Endothelial cell of umbilical vein (primary cell): ENCODE measurements at regions not wholly inside any gene's neighbourhood (a gene's known extent, or its start where the extent isn't known, plus 50 kb on each side); places are given as distances from the start of the nearest gene placed in this dataset.

Source experiments
- BruUV-seq: library from RNA; stranded (reverse); fragments of 400-500 nt; replicated peaks from 2 replicates; lab custom pipeline; 2021; lab: Mats Ljungman, UMichigan
- CTCF ChIA-PET: fragments of 300-600, 350-600 bp; sonication (Branson Sonifier 250); formaldehyde crosslinking; loops from one replicate; lab custom pipeline; 2021; ENCODE audit warnings: antibody characterized with exemption, inconsistent platforms; lab: Charles Lee
- POLR2A ChIA-PET: fragments of 300-600, 350-600 bp; sonication (Branson Sonifier 250); formaldehyde crosslinking; loops from one replicate; lab custom pipeline; 2021; ENCODE audit warnings: antibody characterized with exemption, inconsistent platforms; lab: Charles Lee
- DNase-seq: peaks from one replicate; pipeline ENCODE4 v3.0.0-alpha.2; 2011; ENCODE audit warnings: low read depth, low spot score
- FAIRE-seq: peaks from 2 replicates; lab custom pipeline; 2011; peaks lifted over from hg19 to GRCh38; lab: Jason Lieb, UNC
- H2AFZ ChIP-seq: 2 replicates; pipeline ENCODE4 v1.6.0; 2012; ENCODE audit warnings: low read depth, low read length, control low read depth, inconsistent platforms
- H3K27ac ChIP-seq: 2 replicates; pipeline ENCODE4 v1.5.1; 2011; ENCODE audit warnings: low read depth, mild to moderate bottlenecking, control low read depth, low read length, moderate library complexity; ENCODE audit not compliant: insufficient read depth
- H3K27me3 ChIP-seq, 2 experiments: 2 replicates each; pipeline versions ENCODE4 v1.6.0 to v1.6.1; 2011; ENCODE audit warnings: low read length in 2 of 2, mixed read lengths in 1 of 2; ENCODE audit not compliant: control insufficient read depth in 2 of 2, insufficient read depth in 2 of 2
- H3K36me3 ChIP-seq, 2 experiments: 2 replicates in 1 of 2; 3 replicates in 1 of 2; pipeline ENCODE4 v1.5.1; 2011; ENCODE audit warnings: low read length in 2 of 2, mild to moderate bottlenecking in 1 of 2, moderate library complexity in 1 of 2; ENCODE audit not compliant: control insufficient read depth in 2 of 2, insufficient read depth in 2 of 2; ENCODE audit errors: extremely low read depth in 1 of 2
- H3K4me1 ChIP-seq: 3 replicates; pipeline ENCODE4 v1.5.1; 2011; ENCODE audit warnings: mild to moderate bottlenecking, low read length; ENCODE audit not compliant: control insufficient read depth, insufficient read depth; ENCODE audit errors: extremely low read depth
- H3K4me2 ChIP-seq: 2 replicates; pipeline ENCODE4 v1.6.1; 2011; ENCODE audit warnings: low read length, control low read depth, mixed read lengths; ENCODE audit not compliant: insufficient read depth
- H3K4me3 ChIP-seq, 3 experiments: fragments of 200-600 bp in 1 of 3; sonication (generic), shearing (Covaris generic) in 1 of 3; replicated peaks in 1 of 3; 2 replicates each; pipeline ENCODE4 v1.5.1; 2011 to 2016; ENCODE audit warnings: control low read depth in 3 of 3, low read length in 3 of 3, mild to moderate bottlenecking in 2 of 3, inconsistent platforms in 1 of 3, low read depth in 1 of 3, moderate library complexity in 1 of 3; ENCODE audit not compliant: insufficient read depth in 1 of 3
- H3K79me2 ChIP-seq: 2 replicates; pipeline ENCODE4 v1.6.0; 2012; ENCODE audit warnings: low read length, inconsistent platforms; ENCODE audit not compliant: control insufficient read depth, insufficient read depth
- H3K9ac ChIP-seq: replicated peaks from 2 replicates; pipeline ENCODE3; 2011; ENCODE audit warnings: low read length, control low read depth; ENCODE audit not compliant: insufficient read depth; ENCODE audit errors: extremely low read depth
- H3K9me1 ChIP-seq: replicated peaks from 3 replicates; pipeline ENCODE4 v1.6.0; 2011; ENCODE audit warnings: mild to moderate bottlenecking, low read length; ENCODE audit not compliant: control insufficient read depth, insufficient read depth; ENCODE audit errors: extremely low read depth
- H3K9me3 ChIP-seq: replicated peaks from 2 replicates; pipeline ENCODE4 v1.5.1; 2012; ENCODE audit warnings: low read length, inconsistent platforms; ENCODE audit not compliant: control insufficient read depth, insufficient read depth
- H4K20me1 ChIP-seq: replicated peaks from 2 replicates; pipeline ENCODE3; 2011; ENCODE audit warnings: mild to moderate bottlenecking, low read length; ENCODE audit not compliant: control insufficient read depth, insufficient read depth; ENCODE audit errors: extremely low read depth
- CTCF ChIP-seq, 2 donors: IDR thresholded peaks; 1 replicate in 1 of 2; 2 replicates in 1 of 2; pipeline ENCODE4 v1.5.1; 2011; ENCODE audit warnings: low read length in 2 of 2, mild to moderate bottlenecking in 2 of 2, moderate library complexity in 2 of 2, control low read depth in 1 of 2, inconsistent platforms in 1 of 2, low read depth in 1 of 2; ENCODE audit not compliant: insufficient read depth in 1 of 2; ENCODE audit errors: extremely low read depth in 1 of 2
- EZH2 ChIP-seq: IDR thresholded peaks from 2 replicates; pipeline ENCODE4 v1.6.1; 2012; ENCODE audit warnings: borderline replicate concordance, low read depth, mild to moderate bottlenecking, moderate library complexity, low read length, inconsistent platforms; ENCODE audit not compliant: severe bottlenecking
- JUN ChIP-seq: IDR thresholded peaks from 2 replicates; pipeline ENCODE4 v1.6.1; 2011; ENCODE audit warnings: borderline replicate concordance, low read depth; ENCODE audit not compliant: insufficient read length, insufficient read depth
- MAX ChIP-seq: IDR thresholded peaks from 2 replicates; pipeline ENCODE4 v1.6.1; 2011; ENCODE audit not compliant: insufficient read depth, insufficient read length
- MYC ChIP-seq: IDR thresholded peaks from one replicate; pipeline ENCODE4 v1.6.1; 2011; ENCODE audit warnings: mild to moderate bottlenecking, low read depth, low read length
- POLR2A ChIP-seq: IDR thresholded peaks from 2 replicates; pipeline ENCODE4 v1.6.1; 2012; ENCODE audit warnings: low read depth, mild to moderate bottlenecking, control low read depth, low read length
- POLR2AphosphoS5 ChIP-seq: IDR thresholded peaks from 2 replicates; pipeline ENCODE4 v1.6.1; 2012; ENCODE audit warnings: low read depth, mild to moderate bottlenecking, control low read depth, low read length, moderate library complexity; ENCODE audit not compliant: insufficient read depth
- dilution Hi-C: fragments of 300-500 bp; cut with MboI; formaldehyde crosslinking; loops from one replicate; pipeline ENCODE4 v1.15.0; 2019; ENCODE audit warnings: low sequenced_read_pairs; ENCODE audit not compliant: extremely low pct_ligation_motif_present
- intact Hi-C: fragments of 100-400 bp; cut with micrococcal nuclease; formaldehyde crosslinking; loops from one replicate; pipeline ENCODE4 v1.10.0; 2022

GRCh38 chr11:115767883-115768282, 263.7 kb upstream of the CADM1 start:
- Histone ChIP-seq H4K20me1 (no peaks in the 10 kb centered on the region), H3K9me3 (no peaks in the 10 kb centered on the region), H3K4me1 (no peaks in the 10 kb centered on the region), H3K4me3 (no peak overlapping the region), H3K4me2 (no peak overlapping the region), H3K36me3 (no peaks in the 10 kb centered on the region), H3K9ac (no peak overlapping the region), H3K9me1 (no peaks in the 10 kb centered on the region), H2AFZ (no peak overlapping the region), H3K27ac (no peak overlapping the region), H3K27me3 (no peaks in the 10 kb centered on the region), H3K79me2 (no peaks in the 10 kb centered on the region)
- POLR2A ChIA-PET: no interaction called here
- dilution Hi-C loops (no loop called here), intact Hi-C loops (no loop called here)
- TF ChIP-seq MYC (no peak), JUN (no peak), POLR2AphosphoS5 (no peak), POLR2A (no peak), EZH2 (no peak), MAX (no peak), CTCF (IDR thresholded peaks at IDR 0.05; ENCODE audit: extremely low read depth in 1 of 2, insufficient read depth in 1 of 2, low read depth in 1 of 2, low read length in 2 of 2) (no peak)
- CTCF ChIA-PET: no interaction called here
- no TSS peak for BruUV-seq
- FAIRE-seq (no peak), DNase-seq (no peak)
